Stomach (tissue), 8 donors: ENCODE measurements at regions not wholly inside any gene's neighbourhood (a gene's known extent, or its start where the extent isn't known, plus 50 kb on each side); places are given as distances from the start of the nearest gene placed in this dataset.
"Not testable (repeated sequence)": the region's sequence is repeated elsewhere in the genome, so short reads cannot be mapped to it uniquely, and the experiment has no call there.

Experiments used
- DNase-seq, 2 donors: peaks; one replicate each; pipeline versions ENCODE4 v3.0.0 to v3.0.0-alpha.2; 2013 to 2019
- H3K27ac ChIP-seq, 5 donors: fragments of 200-600 bp in 4 of 5; sonication (generic) in 4 of 5; one replicate each; pipeline ENCODE4 v1.5.1; 2013 to 2019; ENCODE audit warnings: mild to moderate bottlenecking in 1 of 5, moderate library complexity in 1 of 5
- H3K27me3 ChIP-seq, 3 donors: fragments of 200-600 bp; sonication (generic); one replicate each; pipeline ENCODE4 v1.5.1; 2017 to 2019; ENCODE audit warnings: mixed run types in 1 of 3
- H3K36me3 ChIP-seq, 4 donors: fragments of 200-600 bp; sonication (generic); 1 replicate in 3 of 4; 2 replicates in 1 of 4; pipeline ENCODE4 v1.5.1; 2016 to 2019
- H3K4me1 ChIP-seq, 4 donors: fragments of 200-600 bp; sonication (generic); one replicate each; pipeline ENCODE4 v1.5.1; 2016 to 2019
- H3K4me3 ChIP-seq, 4 donors: fragments of 200-600 bp; sonication (generic) in 3 of 4; one replicate each; pipeline ENCODE4 v1.5.1; 2016 to 2019; ENCODE audit warnings: mild to moderate bottlenecking in 1 of 4
- H3K9me3 ChIP-seq, 4 donors: fragments of 200-600 bp; sonication (generic); one replicate each; pipeline ENCODE4 v1.5.1; 2016 to 2019
- EP300 ChIP-seq: sonication (generic); formaldehyde crosslinking; IDR thresholded peaks from one replicate; pipeline ENCODE4 v1.6.1; 2017; ENCODE audit warnings: antibody characterized with exemption
- POLR2A ChIP-seq, 4 donors: fragments of 450-650 bp; IDR thresholded peaks; one replicate each; pipeline ENCODE4 v1.6.1; 2016; ENCODE audit warnings: antibody characterized with exemption in 4 of 4, control low read depth in 2 of 4, mild to moderate bottlenecking in 1 of 4, moderate library complexity in 1 of 4
- POLR2AphosphoS5 ChIP-seq, 3 donors: sonication (generic); formaldehyde crosslinking; IDR thresholded peaks; one replicate each; pipeline ENCODE4 v1.6.1; 2016; ENCODE audit warnings: antibody characterized with exemption in 3 of 3
- WGBS, 5 donors: extraction: QIAGEN DNeasy Blood & Tissue Kit in 3 of 5; methylation state at CpG; one replicate each; pipeline versions ENCODE4 v1.1.5 to v1.1.7; 2013 to 2018; 5-methylcytosine and 5-hydroxymethylcytosine counted together
- intact Hi-C: fragments of 100-400 bp; cut with DNase I; formaldehyde crosslinking; loops from one replicate; pipeline ENCODE4 v1.15.1; 2023; ENCODE audit warnings: low total_unique reads
- TF ChIP-seq, protein P1 (sequence below), 7 experiments: fragments of 450-650 bp in 4 of 7; fragments of 200-600 bp in 3 of 7; sonication (generic) in 3 of 7; IDR thresholded peaks; one replicate each; pipeline ENCODE4 v1.5.1; 2016 to 2019; ENCODE audit warnings: antibody characterized with exemption in 7 of 7, control low read depth in 2 of 7, mild to moderate bottlenecking in 1 of 7
- donor health status: healthy with polysubstance abuse.
- donor health status: Bipolar disorder and iron deficiency.
- donor health status: healthy.

GRCh38 chr6:114879693-114880092 is 536.9 kb upstream of the HS3ST5 start:
- Histone ChIP-seq H3K9me3 (no peaks in the 10 kb centered on the region), H3K27me3 (no peaks in the 10 kb centered on the region), H3K36me3 (no peaks in the 10 kb centered on the region), H3K27ac (no peak overlapping the region), H3K4me3 (no peak overlapping the region), H3K4me1 (no peaks in the 10 kb centered on the region)
- DNase-seq, result no peak
- TF ChIP-seq, protein P1, sequence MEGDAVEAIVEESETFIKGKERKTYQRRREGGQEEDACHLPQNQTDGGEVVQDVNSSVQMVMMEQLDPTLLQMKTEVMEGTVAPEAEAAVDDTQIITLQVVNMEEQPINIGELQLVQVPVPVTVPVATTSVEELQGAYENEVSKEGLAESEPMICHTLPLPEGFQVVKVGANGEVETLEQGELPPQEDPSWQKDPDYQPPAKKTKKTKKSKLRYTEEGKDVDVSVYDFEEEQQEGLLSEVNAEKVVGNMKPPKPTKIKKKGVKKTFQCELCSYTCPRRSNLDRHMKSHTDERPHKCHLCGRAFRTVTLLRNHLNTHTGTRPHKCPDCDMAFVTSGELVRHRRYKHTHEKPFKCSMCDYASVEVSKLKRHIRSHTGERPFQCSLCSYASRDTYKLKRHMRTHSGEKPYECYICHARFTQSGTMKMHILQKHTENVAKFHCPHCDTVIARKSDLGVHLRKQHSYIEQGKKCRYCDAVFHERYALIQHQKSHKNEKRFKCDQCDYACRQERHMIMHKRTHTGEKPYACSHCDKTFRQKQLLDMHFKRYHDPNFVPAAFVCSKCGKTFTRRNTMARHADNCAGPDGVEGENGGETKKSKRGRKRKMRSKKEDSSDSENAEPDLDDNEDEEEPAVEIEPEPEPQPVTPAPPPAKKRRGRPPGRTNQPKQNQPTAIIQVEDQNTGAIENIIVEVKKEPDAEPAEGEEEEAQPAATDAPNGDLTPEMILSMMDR (IDR thresholded peaks at IDR 0.05), result no peak
- TF ChIP-seq POLR2A (IDR thresholded peaks at IDR 0.05) (no peak), POLR2AphosphoS5 (IDR thresholded peaks at IDR 0.05) (no peak), EP300 (no peak)
- intact Hi-C loops, result no loop called here

DNA sequence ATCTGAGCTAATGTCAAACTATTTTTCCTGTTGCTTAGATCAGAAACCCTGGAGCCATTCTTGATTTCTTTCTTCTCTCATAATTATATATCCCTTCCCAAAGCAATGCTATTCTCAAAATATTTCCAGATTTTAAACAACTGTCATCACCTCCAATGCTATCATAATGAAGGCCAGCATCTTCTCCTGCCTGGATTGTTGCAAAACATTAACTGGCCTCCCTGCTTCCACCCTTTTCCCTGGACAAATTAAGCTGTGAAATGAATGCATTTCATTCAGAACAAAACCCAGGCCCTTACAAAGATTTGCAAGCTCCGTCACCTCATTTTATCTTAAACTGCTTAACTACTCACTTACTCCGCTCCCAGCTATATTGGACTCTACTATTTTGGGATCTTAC is 535.3 kb upstream of the HS3ST5 start:
- Histone ChIP-seq H3K4me1 (no peaks in the 10 kb centered on the region), H3K27me3 (no peaks in the 10 kb centered on the region), H3K27ac (no peak overlapping the region), H3K36me3 (no peaks in the 10 kb centered on the region), H3K4me3 (no peak overlapping the region), H3K9me3 (no peaks in the 10 kb centered on the region)
- DNase-seq, result no peak
- intact Hi-C loops, result no loop called here
- TF ChIP-seq POLR2A (IDR thresholded peaks at IDR 0.05), result no peak
- TF ChIP-seq EP300, result no peak
- TF ChIP-seq, protein P1 (IDR thresholded peaks at IDR 0.05), result no peak
- TF ChIP-seq POLR2AphosphoS5 (IDR thresholded peaks at IDR 0.05), result no peak
- 87 to 95% (median 94%) methylated on average over 2 of the region's 2 CpGs for WGBS, 5 donors

GRCh38 chr6:114874410-114874809 is 531.6 kb upstream of the HS3ST5 start:
- H3K9me3 ChIP-seq, result peaks cover 0 to 6% (median 0%) of the 10 kb centered on the region in 4 donors
- no peak for TF ChIP-seq POLR2AphosphoS5 (IDR thresholded peaks at IDR 0.05)
- TF ChIP-seq EP300, result no peak
- TF ChIP-seq POLR2A (IDR thresholded peaks at IDR 0.05), result no peak
- TF ChIP-seq, protein P1 (IDR thresholded peaks at IDR 0.05), result no peak
- no peak overlapping the region for H3K4me3 ChIP-seq
- 79 to 92% (median 84%) methylated on average over 4 of the region's 4 CpGs for WGBS, 5 donors
- intact Hi-C loops, result no loop called here
- no peaks in the 10 kb centered on the region for H3K36me3 ChIP-seq
- H3K4me1 ChIP-seq, result no peaks in the 10 kb centered on the region
- H3K27ac ChIP-seq, result no peak overlapping the region
- DNase-seq, result no peak
- no peaks in the 10 kb centered on the region for H3K27me3 ChIP-seq

GRCh38 chr6:114865506-114865905 is 522.7 kb upstream of the HS3ST5 start:
- H3K4me1 ChIP-seq, DNase-seq, H3K9me3 ChIP-seq, H3K27ac ChIP-seq, H3K27me3 ChIP-seq, H3K36me3 ChIP-seq, H3K4me3 ChIP-seq, intact Hi-C loops: not testable (repeated sequence)
- WGBS, 5 donors, result 88 to 96% (median 92%) methylated on average over 14 of the region's 14 CpGs

- intact Hi-C loops, result no loop called here
- Histone ChIP-seq H3K27me3 (no peaks in the 10 kb centered on the region), H3K4me1 (no peaks in the 10 kb centered on the region), H3K27ac (no peak overlapping the region), H3K9me3 (peaks cover 0 to 9% (median 0%) of the 10 kb centered on the region in 4 donors), H3K36me3 (no peaks in the 10 kb centered on the region), H3K4me3 (no peak overlapping the region)
- DNase-seq, result no peak
- WGBS, 5 donors, result 57 to 70% (median 67%) methylated on average over 2 of the region's 2 CpGs
- TF ChIP-seq POLR2AphosphoS5 (IDR thresholded peaks at IDR 0.05) (no peak), POLR2A (IDR thresholded peaks at IDR 0.05) (no peak), EP300 (no peak)
- TF ChIP-seq, protein P1 (IDR thresholded peaks at IDR 0.05), result no peak
Observed at GRCh38 chr6:114863610-114864009, 520.8 kb upstream of the HS3ST5 start.
